HepG2 (cell line): ENCODE measurements at regions not wholly inside any gene's neighbourhood (a gene's known extent, or its start where the extent isn't known, plus 50 kb on each side); places are given as distances from the start of the nearest gene placed in this dataset.

Experiments used
- ATAC-seq: fragments of 200-7000 bp; cut with Tn5 transposase; 3 replicates; pipeline ENCODE4 v1.9.1; 2020; ENCODE audit warnings: mild to moderate bottlenecking, moderate library complexity
- BruUV-seq: library from RNA; stranded (reverse); fragments of 400-500 nt; replicated peaks from 2 replicates; lab custom pipeline; 2021; lab: Mats Ljungman, UMichigan
- CTCF ChIA-PET: fragments of 300-600 bp; formaldehyde crosslinking; extraction: SDS; loops from one replicate; lab custom pipeline; 2021; ENCODE audit warnings: low total read pairs, inconsistent platforms, low intra/inter-chr PET ratio; lab: Yijun Ruan, JAX
- POLR2A ChIA-PET: fragments of 350-600 bp; sonication (Branson Sonifier 250); formaldehyde crosslinking; loops from one replicate; lab custom pipeline; 2020; ENCODE audit warnings: antibody characterized with exemption, inconsistent platforms; lab: Yijun Ruan, JAX
- DNase-seq: peaks from one replicate; pipeline ENCODE4 v3.0.0-alpha.2; 2015; ENCODE audit warnings: low spot score
- FAIRE-seq: peaks from 3 replicates; lab custom pipeline; 2011; peaks lifted over from hg19 to GRCh38; lab: Jason Lieb, UNC
- H2AFZ ChIP-seq: one replicate; pipeline ENCODE4 v1.6.1; 2011; ENCODE audit warnings: low read length, inconsistent platforms
- H3K27ac ChIP-seq: fragments of 300-600 bp; 3 replicates; pipeline ENCODE4 v1.8.0; 2011; ENCODE audit warnings: mixed run types, mild to moderate bottlenecking, mixed read lengths, low read length, inconsistent platforms; ENCODE audit not compliant: insufficient read depth; ENCODE audit errors: extremely low read length
- H3K27me3 ChIP-seq, 2 experiments: fragments of 200-600 bp in 1 of 2; 2 replicates in 1 of 2; 3 replicates in 1 of 2; pipeline versions ENCODE4 v1.6.0 to v1.8.0; 2011; ENCODE audit warnings: low read length in 2 of 2, mild to moderate bottlenecking in 2 of 2, moderate library complexity in 2 of 2, inconsistent platforms in 1 of 2; ENCODE audit not compliant: insufficient read depth in 2 of 2, control insufficient read depth in 1 of 2
- H3K36me3 ChIP-seq, 2 experiments: fragments of 200-600 bp in 1 of 2; replicated peaks in 1 of 2; 2 replicates in 1 of 2; 3 replicates in 1 of 2; pipeline versions ENCODE4 v1.5.1 to v1.8.0; 2011; ENCODE audit warnings: low read length in 2 of 2, inconsistent platforms in 1 of 2; ENCODE audit not compliant: insufficient read depth in 2 of 2, control insufficient read depth in 1 of 2
- H3K4me1 ChIP-seq: 2 replicates; pipeline ENCODE4 v1.5.1; 2012; ENCODE audit warnings: low read length, inconsistent platforms; ENCODE audit not compliant: insufficient read depth
- H3K4me2 ChIP-seq: 2 replicates; pipeline ENCODE4 v1.6.0; 2011; ENCODE audit warnings: low read depth, low read length, inconsistent platforms
- H3K4me3 ChIP-seq, 3 experiments: fragments of 200-600 bp in 1 of 3; sonication (generic), shearing (Covaris generic) in 1 of 3; replicated peaks in 1 of 3; 2 replicates each; pipeline ENCODE4 v1.5.1; 2011 to 2016; ENCODE audit warnings: low read length in 3 of 3, inconsistent platforms in 2 of 3, low read depth in 2 of 3, mild to moderate bottlenecking in 2 of 3, control low read depth in 1 of 3, mixed read lengths in 1 of 3; ENCODE audit not compliant: insufficient read depth in 1 of 3
- H3K79me2 ChIP-seq: one replicate; pipeline ENCODE4 v1.6.1; 2011; ENCODE audit warnings: low read length, inconsistent platforms; ENCODE audit not compliant: insufficient read depth
- H3K9ac ChIP-seq: 2 replicates; pipeline ENCODE4 v1.6.0; 2011; ENCODE audit warnings: mild to moderate bottlenecking, low read depth, low read length, inconsistent platforms; ENCODE audit not compliant: insufficient read depth
- H3K9me3 ChIP-seq: 2 replicates; pipeline ENCODE4 v1.5.1; 2012; ENCODE audit warnings: mild to moderate bottlenecking, low read length
- H4K20me1 ChIP-seq: 2 replicates; pipeline ENCODE4 v1.6.0; 2011; ENCODE audit warnings: inconsistent platforms, mild to moderate bottlenecking, low read length, moderate library complexity; ENCODE audit not compliant: insufficient read depth
- FOXA1 ChIP-seq, 2 experiments: fragments of 450-650 bp in 1 of 2; sonication (generic) in 1 of 2; formaldehyde crosslinking in 1 of 2; IDR thresholded peaks; 2 replicates each; pipeline versions ENCODE4 v1.4.0 to v1.6.1; 2016 to 2020; ENCODE audit warnings: missing genetic modification reagents in 1 of 2
- ZBTB37 ChIP-seq: sonication (generic); formaldehyde crosslinking; IDR thresholded peaks from 2 replicates; pipeline ENCODE4 v1.4.0; 2020; ENCODE audit warnings: mild to moderate bottlenecking, missing genetic modification reagents
- ZNF282 ChIP-seq: fragments of 450-650 bp; IDR thresholded peaks from 2 replicates; pipeline ENCODE4 v1.6.1; 2018; ENCODE audit not compliant: partially characterized antibody
- WGBS: methylation state at CpG from one replicate; pipeline ENCODE4 v1.1.6; 2017; ENCODE audit warnings: low lambda C conversion rate; 5-methylcytosine and 5-hydroxymethylcytosine counted together
- in situ Hi-C: cut with HindIII; loops from 2 replicates; pipeline ENCODE4 v1.10.0; 2017; ENCODE audit warnings: low pct_unique_long_range_greater_than_20kb; ENCODE audit not compliant: extremely low pct_ligation_motif_present
- intact Hi-C: fragments of 100-400 bp; cut with micrococcal nuclease; formaldehyde crosslinking; loops from one replicate; pipeline ENCODE4 v1.10.0; 2022; ENCODE audit not compliant: unreplicated experiment
- TF ChIP-seq, protein P1 (sequence below): sonication (generic); formaldehyde crosslinking; conservative IDR thresholded peaks from 2 replicates; pipeline ENCODE4 v1.4.0; 2020; ENCODE audit warnings: missing genetic modification reagents

DNA sequence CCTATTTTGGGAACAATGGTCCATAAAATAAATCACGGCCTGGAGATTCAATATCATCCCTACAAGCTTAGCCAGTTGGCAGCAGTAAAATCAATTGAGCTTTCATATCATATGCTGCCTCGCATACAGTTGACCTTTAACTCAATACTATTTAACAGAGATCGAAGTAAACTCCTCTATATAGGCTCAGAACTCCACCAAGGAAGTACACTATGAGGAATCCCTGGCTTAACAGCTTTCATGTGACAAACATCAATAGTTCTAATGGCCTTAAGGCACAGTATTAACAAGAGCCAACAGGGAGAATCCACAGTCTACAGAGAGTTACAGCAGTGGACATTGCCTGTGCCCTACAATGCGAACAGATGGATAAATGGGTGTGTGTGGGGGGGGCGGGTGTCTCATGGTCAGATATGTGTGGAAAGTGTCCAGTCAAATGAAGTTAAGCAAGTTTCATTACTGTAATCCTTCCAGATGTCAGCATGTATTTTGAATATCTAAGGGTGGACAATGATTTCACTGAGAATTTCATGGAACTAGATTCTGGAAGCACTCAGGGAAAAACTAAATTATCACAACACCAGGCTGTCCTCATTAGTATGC is 98.2 kb upstream of the FAM9B start (continued):
- TF ChIP-seq, protein P1, sequence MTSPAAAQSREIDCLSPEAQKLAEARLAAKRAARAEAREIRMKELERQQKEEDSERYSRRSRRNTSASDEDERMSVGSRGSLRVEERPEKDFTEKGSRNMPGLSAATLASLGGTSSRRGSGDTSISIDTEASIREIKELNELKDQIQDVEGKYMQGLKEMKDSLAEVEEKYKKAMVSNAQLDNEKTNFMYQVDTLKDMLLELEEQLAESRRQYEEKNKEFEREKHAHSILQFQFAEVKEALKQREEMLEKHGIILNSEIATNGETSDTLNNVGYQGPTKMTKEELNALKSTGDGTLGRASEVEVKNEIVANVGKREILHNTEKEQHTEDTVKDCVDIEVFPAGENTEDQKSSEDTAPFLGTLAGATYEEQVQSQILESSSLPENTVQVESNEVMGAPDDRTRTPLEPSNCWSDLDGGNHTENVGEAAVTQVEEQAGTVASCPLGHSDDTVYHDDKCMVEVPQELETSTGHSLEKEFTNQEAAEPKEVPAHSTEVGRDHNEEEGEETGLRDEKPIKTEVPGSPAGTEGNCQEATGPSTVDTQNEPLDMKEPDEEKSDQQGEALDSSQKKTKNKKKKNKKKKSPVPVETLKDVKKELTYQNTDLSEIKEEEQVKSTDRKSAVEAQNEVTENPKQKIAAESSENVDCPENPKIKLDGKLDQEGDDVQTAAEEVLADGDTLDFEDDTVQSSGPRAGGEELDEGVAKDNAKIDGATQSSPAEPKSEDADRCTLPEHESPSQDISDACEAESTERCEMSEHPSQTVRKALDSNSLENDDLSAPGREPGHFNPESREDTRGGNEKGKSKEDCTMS (CRISPR knock-in tag), result no peak

DNA sequence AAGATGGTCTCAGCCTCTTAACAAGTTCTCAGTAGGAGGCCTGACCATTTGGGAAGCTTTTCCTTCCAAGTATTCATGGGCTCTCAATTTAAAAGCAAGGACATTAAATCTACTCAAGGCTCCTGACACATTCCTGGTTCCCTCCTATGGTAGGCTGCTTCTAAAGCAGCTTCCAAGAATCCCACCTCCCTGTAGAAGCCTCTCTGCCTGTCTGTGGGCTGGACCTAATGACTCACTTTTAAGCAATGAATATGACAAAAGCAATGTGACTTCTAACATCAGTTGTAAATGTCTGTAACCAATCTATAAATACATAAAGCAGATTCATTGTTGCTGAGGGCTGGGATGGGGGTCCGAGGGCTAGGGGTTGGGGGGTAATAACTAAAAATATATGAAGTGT is 99.5 kb upstream of the FAM9B start:
- H2AFZ ChIP-seq, result no peak overlapping the region
- H3K4me2 ChIP-seq, result no peak overlapping the region
- H3K4me3 ChIP-seq, result no peak overlapping the region
- no peak for TF ChIP-seq ZBTB37 (CRISPR knock-in tag)
- TF ChIP-seq ZNF282, result no peak
- no peak for TF ChIP-seq FOXA1 (IDR thresholded peaks at IDR 0.05)
- no peak for TF ChIP-seq FOXA1 (CRISPR knock-in tag; IDR thresholded peaks at IDR 0.05)
- TF ChIP-seq, all 625 proteins: peak for 0
- WGBS, result 11% methylated on average over 1 of the region's 1 CpG
- no peaks in the 10 kb centered on the region for H3K9me3 ChIP-seq
- CTCF ChIA-PET, result no interaction called here
- no peaks in the 10 kb centered on the region for H3K27me3 ChIP-seq
- ATAC-seq, result no peak
- no peak for DNase-seq
- no peak for FAIRE-seq
- no peaks in the 10 kb centered on the region for H3K4me1 ChIP-seq
- H3K27ac ChIP-seq, result no peak overlapping the region
- intact Hi-C loops, result no loop called here
- POLR2A ChIA-PET, result no interaction called here
- in situ Hi-C loops, result no loop called here
- no peaks in the 10 kb centered on the region for H4K20me1 ChIP-seq
- no TSS peak for BruUV-seq
- H3K79me2 ChIP-seq, result no peaks in the 10 kb centered on the region
- H3K36me3 ChIP-seq, result no peaks in the 10 kb centered on the region
- H3K9ac ChIP-seq, result no peak overlapping the region
